ENCODE measurements at regions not wholly inside any gene's neighbourhood (a gene's known extent, or its start where the extent isn't known, plus 50 kb on each side); places are given as distances from the start of the nearest gene placed in this dataset.

- TF ChIP-seq CTCF (IDR thresholded peaks at IDR 0.05) (no peak), POLR2A (IDR thresholded peaks at IDR 0.05) (no peak)
Observed at GRCh38 chr18:32831781-32832180, 59.0 kb upstream of the KLHL14 start.

Measured in thyroid gland (tissue), 4 donors.